Activated CD8-positive, alpha-beta T cell treated with anti-CD3 and anti-CD28 coated beads for 36 hours (primary cell): ENCODE measurements at regions not wholly inside any gene's neighbourhood (a gene's known extent, or its start where the extent isn't known, plus 50 kb on each side); places are given as distances from the start of the nearest gene placed in this dataset.

Experiments
- ATAC-seq: fragments of 200-7000 bp; cut with Tn5 transposase; one replicate; pipeline ENCODE4 v1.10.0; 2021; ENCODE audit warnings: mild to moderate bottlenecking, moderate library complexity
- CTCF ChIA-PET: fragments of 350-600 bp; sonication (Branson Sonifier 250); formaldehyde crosslinking; loops from one replicate; lab custom pipeline; 2021; ENCODE audit warnings: antibody characterized with exemption; lab: Charles Lee
- POLR2A ChIA-PET: fragments of 350-600 bp; sonication (Branson Sonifier 250); formaldehyde crosslinking; loops from one replicate; lab custom pipeline; 2021; ENCODE audit warnings: antibody characterized with exemption; lab: Charles Lee
- DNase-seq: peaks from one replicate; pipeline ENCODE4 v3.0.0-alpha.2; 2020
- H3K27ac Mint-ChIP-seq: one replicate; pipeline ENCODE4 v1.8.0; 2021; ENCODE audit warnings: mild to moderate bottlenecking, mixed read lengths
- H3K27me3 Mint-ChIP-seq: one replicate; pipeline ENCODE4 v1.8.0; 2021; ENCODE audit warnings: mixed read lengths
- H3K36me3 Mint-ChIP-seq: one replicate; pipeline ENCODE4 v1.8.0; 2021; ENCODE audit warnings: low read depth, mixed read lengths
- H3K4me1 Mint-ChIP-seq: one replicate; pipeline ENCODE4 v1.8.0; 2021; ENCODE audit warnings: low read depth, mixed read lengths
- H3K4me3 Mint-ChIP-seq: one replicate; pipeline ENCODE4 v1.8.0; 2021; ENCODE audit warnings: mild to moderate bottlenecking, moderate library complexity, mixed read lengths
- H3K9me3 Mint-ChIP-seq: one replicate; pipeline ENCODE4 v1.8.0; 2021; ENCODE audit warnings: mixed read lengths
- CTCF ChIP-seq: fragments of 200-600 bp; IDR thresholded peaks from one replicate; pipeline ENCODE4 v1.8.0; 2022; ENCODE audit warnings: antibody characterized with exemption, mild to moderate bottlenecking
- intact Hi-C: fragments of 100-400 bp; cut with micrococcal nuclease; formaldehyde crosslinking; loops from one replicate; pipeline ENCODE4 v1.10.0; 2022

- no peak for TF ChIP-seq CTCF
- ChIA-PET CTCF (no interaction called here), POLR2A (no interaction called here)
- no peak for ATAC-seq
- Mint-ChIP-seq H3K36me3 (no peaks in the 10 kb centered on the region), H3K9me3 (no peaks in the 10 kb centered on the region), H3K27ac (no peak overlapping the region), H3K4me1 (no peaks in the 10 kb centered on the region), H3K27me3 (peaks cover 9% of the 10 kb centered on the region), H3K4me3 (no peak overlapping the region)
- intact Hi-C loops: no loop called here
- DNase-seq: no peak
Observed at GRCh38 chrX:774536-774935, 143.9 kb downstream of the SHOX start.

- Mint-ChIP-seq H3K9me3 (peaks cover 2% of the 10 kb centered on the region), H3K27ac (no peak overlapping the region), H3K36me3 (no peaks in the 10 kb centered on the region), H3K4me1 (no peaks in the 10 kb centered on the region), H3K27me3 (peaks cover 7% of the 10 kb centered on the region), H3K4me3 (no peak overlapping the region)
- CTCF ChIA-PET: no interaction called here
- intact Hi-C loops: no loop called here
- DNase-seq (no peak), ATAC-seq (no peak)
- POLR2A ChIA-PET: no interaction called here
- TF ChIP-seq CTCF: peak; percentile 33
Observed at GRCh38 chrX:773292-774025, 142.9 kb downstream of the SHOX start.

- H3K36me3 Mint-ChIP-seq: no peaks in the 10 kb centered on the region
- POLR2A ChIA-PET: no interaction called here
- H3K27me3 Mint-ChIP-seq: peaks cover 7% of the 10 kb centered on the region
- TF ChIP-seq CTCF: no peak
- H3K27ac Mint-ChIP-seq: no peak overlapping the region
- no peaks in the 10 kb centered on the region for H3K4me1 Mint-ChIP-seq
- DNase-seq: no peak
- intact Hi-C loops: no loop called here
- ATAC-seq: no peak
- CTCF ChIA-PET: no interaction called here
- H3K9me3 Mint-ChIP-seq: peaks cover 2% of the 10 kb centered on the region
- no peak overlapping the region for H3K4me3 Mint-ChIP-seq
Observed at GRCh38 chrX:771536-771935, 140.9 kb downstream of the SHOX start.

- no peak for ATAC-seq
- Mint-ChIP-seq H3K27ac (no peak overlapping the region), H3K9me3 (peaks cover 2% of the 10 kb centered on the region), H3K4me3 (no peak overlapping the region), H3K36me3 (no peaks in the 10 kb centered on the region), H3K4me1 (no peaks in the 10 kb centered on the region), H3K27me3 (peaks cover 7% of the 10 kb centered on the region)
- POLR2A ChIA-PET: no interaction called here
- CTCF ChIA-PET: no interaction called here
- no peak for DNase-seq
- TF ChIP-seq CTCF: no peak
- intact Hi-C loops: no loop called here
Observed at GRCh38 chrX:769796-770195, 139.2 kb downstream of the SHOX start.

- Mint-ChIP-seq H3K27ac (no peak overlapping the region), H3K36me3 (no peaks in the 10 kb centered on the region), H3K4me3 (no peak overlapping the region), H3K4me1 (no peaks in the 10 kb centered on the region), H3K27me3 (peaks cover 7% of the 10 kb centered on the region), H3K9me3 (peaks cover 2% of the 10 kb centered on the region)
- ATAC-seq: no peak
- ChIA-PET POLR2A (no interaction called here), CTCF (no interaction called here)
- no peak for DNase-seq
- TF ChIP-seq CTCF: no peak
- intact Hi-C loops: no loop called here
Observed at GRCh38 chrX:768596-768995, 138.0 kb downstream of the SHOX start.
